GM12892 (cell line): ENCODE measurements at regions not wholly inside any gene's neighbourhood (a gene's known extent, or its start where the extent isn't known, plus 50 kb on each side); places are given as distances from the start of the nearest gene placed in this dataset.

Source experiments
- DNase-seq: peaks from one replicate; pipeline ENCODE4 v3.0.0; 2011; ENCODE audit not compliant: insufficient read length
- FAIRE-seq: peaks from 2 replicates; lab custom pipeline; 2011; peaks lifted over from hg19 to GRCh38; lab: Jason Lieb, UNC
- POLR2A ChIP-seq: IDR thresholded peaks from 2 replicates; pipeline ENCODE4 v1.6.1; 2011; ENCODE audit warnings: low read depth, low read length, control low read depth
- POLR2AphosphoS5 ChIP-seq: IDR thresholded peaks from 2 replicates; pipeline ENCODE4 v1.6.1; 2011; ENCODE audit warnings: low read depth, low read length, control low read depth
- TAF1 ChIP-seq: IDR thresholded peaks from 2 replicates; pipeline ENCODE4 v1.6.1; 2011; ENCODE audit warnings: low read depth, mild to moderate bottlenecking, control low read depth, low read length, borderline replicate concordance

- FAIRE-seq, result no peak
- DNase-seq, result no peak
- TF ChIP-seq POLR2A, result no peak
- no peak for TF ChIP-seq TAF1
- TF ChIP-seq POLR2AphosphoS5, result no peak
Observed at GRCh38 chr3:162211470-162211869, 714.9 kb downstream of the OTOL1 start.

- no peak for DNase-seq
- no peak for FAIRE-seq
- no peak for TF ChIP-seq POLR2AphosphoS5
- TF ChIP-seq TAF1, result no peak
Observed at GRCh38 chr3:162213196-162213595, 716.6 kb downstream of the OTOL1 start.

GRCh38 chr3:162213956-162214355 lies 717.3 kb downstream of the OTOL1 start:
- FAIRE-seq, result no peak
- TF ChIP-seq POLR2A (no peak), POLR2AphosphoS5 (no peak), TAF1 (no peak)
- DNase-seq, result no peak

GRCh38 chr3:162217647-162218046 lies 721.0 kb downstream of the OTOL1 start:
- FAIRE-seq (no peak), DNase-seq (no peak)
- TF ChIP-seq POLR2A, result no peak
- no peak for TF ChIP-seq TAF1
- no peak for TF ChIP-seq POLR2AphosphoS5

GRCh38 chr3:162218479-162218878 lies 721.9 kb downstream of the OTOL1 start:
- FAIRE-seq (no peak), DNase-seq (no peak)
- TF ChIP-seq POLR2AphosphoS5, result no peak
- TF ChIP-seq POLR2A, result no peak
- TF ChIP-seq TAF1, result no peak

GRCh38 chr3:162224746-162225145 lies 728.1 kb downstream of the OTOL1 start:
- TF ChIP-seq POLR2AphosphoS5, result no peak
- no peak for TF ChIP-seq TAF1
- TF ChIP-seq POLR2A, result no peak
- DNase-seq (no peak), FAIRE-seq (no peak)

GRCh38 chr3:162236949-162237348 lies 740.3 kb downstream of the OTOL1 start:
- no peak for TF ChIP-seq POLR2A
- no peak for TF ChIP-seq POLR2AphosphoS5
- no peak for TF ChIP-seq TAF1
- FAIRE-seq (no peak), DNase-seq (no peak)

- TF ChIP-seq POLR2A, result no peak
- TF ChIP-seq TAF1, result no peak
- TF ChIP-seq POLR2AphosphoS5, result no peak
- FAIRE-seq (no peak), DNase-seq (no peak)
Observed at GRCh38 chr3:162250782-162251181, 754.2 kb downstream of the OTOL1 start.

- DNase-seq, result no peak
- FAIRE-seq, result no peak
- no peak for TF ChIP-seq POLR2A
Observed at GRCh38 chr3:162262129-162262528, 765.5 kb downstream of the OTOL1 start.

GRCh38 chr3:162263596-162263995 lies 767.0 kb downstream of the OTOL1 start:
- no peak for FAIRE-seq
- TF ChIP-seq POLR2AphosphoS5 (no peak), POLR2A (no peak), TAF1 (no peak)
- no peak for DNase-seq

- FAIRE-seq, result no peak
- DNase-seq, result no peak
- TF ChIP-seq POLR2AphosphoS5, result no peak
Observed at GRCh38 chr3:162269636-162270458, 773.2 kb downstream of the OTOL1 start.

- FAIRE-seq (no peak), DNase-seq (no peak)
- TF ChIP-seq TAF1, result no peak
- no peak for TF ChIP-seq POLR2A
- TF ChIP-seq POLR2AphosphoS5, result no peak
Observed at GRCh38 chr3:162274070-162274469, 777.5 kb downstream of the OTOL1 start.

- FAIRE-seq (no peak), DNase-seq (no peak)
- TF ChIP-seq TAF1, result no peak
- TF ChIP-seq POLR2A, result no peak
- TF ChIP-seq POLR2AphosphoS5, result no peak
Observed at GRCh38 chr3:162278834-162279233, 782.2 kb downstream of the OTOL1 start.

- FAIRE-seq (no peak), DNase-seq (no peak)
- TF ChIP-seq POLR2AphosphoS5 (no peak), TAF1 (no peak), POLR2A (no peak)
Observed at GRCh38 chr3:162285259-162285658, 788.7 kb downstream of the OTOL1 start.
